ENCODE measurements at regions not wholly inside any gene's neighbourhood (a gene's known extent, or its start where the extent isn't known, plus 50 kb on each side); places are given as distances from the start of the nearest gene placed in this dataset.

GRCh38 chr2:150621526-150622213 lies 134.2 kb upstream of the RND3 start:
- TF ChIP-seq RARB (CRISPR knock-in tag; IDR thresholded peaks at IDR 0.05) = no peak
- TF ChIP-seq PPARA (CRISPR knock-in tag; IDR thresholded peaks at IDR 0.05; ENCODE audit: borderline replicate concordance) = no peak
- TF ChIP-seq TOX (CRISPR knock-in tag; IDR thresholded peaks at IDR 0.05; ENCODE audit: borderline replicate concordance) = 0 out of 2 replicates have a peak, but pooled peaks have one; percentile 19
- TF ChIP-seq ZC3H10 (CRISPR knock-in tag; IDR thresholded peaks at IDR 0.05) = 0 out of 2 replicates have a peak, but pooled peaks have one; percentile 25
- peak; percentile 77 for TF ChIP-seq ISL1 (CRISPR knock-in tag; IDR thresholded peaks at IDR 0.05)
- ATAC-seq = peak; percentile 94

GRCh38 chr2:150620855-150621254 lies 133.4 kb upstream of the RND3 start:
- TF ChIP-seq PATZ1 (CRISPR knock-in tag; IDR thresholded peaks at IDR 0.05; ENCODE audit: borderline replicate concordance) (no peak), ZC3H10 (CRISPR knock-in tag; IDR thresholded peaks at IDR 0.05) (no peak), TOX (CRISPR knock-in tag; IDR thresholded peaks at IDR 0.05; ENCODE audit: borderline replicate concordance) (no peak), ZFP30 (CRISPR knock-in tag; IDR thresholded peaks at IDR 0.05) (no peak), ARNTL (CRISPR knock-in tag; IDR thresholded peaks at IDR 0.05; ENCODE audit: borderline replicate concordance, low read depth) (no peak), ESRRG (CRISPR knock-in tag; IDR thresholded peaks at IDR 0.05) (no peak), ZNF565 (CRISPR knock-in tag; conservative IDR thresholded peaks at IDR 0.05; ENCODE audit: low read depth) (no peak), ZNF70 (CRISPR knock-in tag; IDR thresholded peaks at IDR 0.05) (no peak), TCF4 (CRISPR knock-in tag; IDR thresholded peaks at IDR 0.05; ENCODE audit: borderline replicate concordance) (no peak), CREB5 (CRISPR knock-in tag; IDR thresholded peaks at IDR 0.05; ENCODE audit: low read depth) (no peak)
- ATAC-seq = no peak

- ATAC-seq = no peak
- no peak for TF ChIP-seq BACH2 (CRISPR knock-in tag; IDR thresholded peaks at IDR 0.05; ENCODE audit: borderline replicate concordance)
- no peak for TF ChIP-seq OSR1 (CRISPR knock-in tag; IDR thresholded peaks at IDR 0.05)
- no peak for TF ChIP-seq GLIS3 (CRISPR knock-in tag; IDR thresholded peaks at IDR 0.05)
- no peak for TF ChIP-seq ZNF8 (CRISPR knock-in tag; IDR thresholded peaks at IDR 0.05)
- TF ChIP-seq ISL1 (CRISPR knock-in tag; IDR thresholded peaks at IDR 0.05) = no peak
- no peak for TF ChIP-seq CSDC2 (CRISPR knock-in tag; IDR thresholded peaks at IDR 0.05)
Observed at GRCh38 chr2:150620416-150620815, 132.9 kb upstream of the RND3 start.

GRCh38 chr2:150619607-150620330 lies 132.3 kb upstream of the RND3 start:
- TF ChIP-seq POU6F1 (CRISPR knock-in tag; IDR thresholded peaks at IDR 0.05; ENCODE audit: borderline replicate concordance, low read depth) = no peak
- no peak for TF ChIP-seq PPARA (CRISPR knock-in tag; IDR thresholded peaks at IDR 0.05; ENCODE audit: borderline replicate concordance)
- 0 out of 2 replicates have a peak, but pooled peaks have one; percentile 13 for TF ChIP-seq ISL1 (CRISPR knock-in tag; IDR thresholded peaks at IDR 0.05)
- no peak for TF ChIP-seq CSDC2 (CRISPR knock-in tag; IDR thresholded peaks at IDR 0.05)
- no peak for TF ChIP-seq ZFP30 (CRISPR knock-in tag; IDR thresholded peaks at IDR 0.05)
- peak; percentile 44 for ATAC-seq

GRCh38 chr2:150618245-150618895 lies 130.9 kb upstream of the RND3 start:
- ATAC-seq = no peak
- no peak; the same call in 1 of the 2 replicates for TF ChIP-seq ISL1 (CRISPR knock-in tag; IDR thresholded peaks at IDR 0.05)
- peak; percentile 66; the same call in 1 of the 2 replicates for TF ChIP-seq CREB5 (CRISPR knock-in tag; IDR thresholded peaks at IDR 0.05; ENCODE audit: low read depth)
